ENCODE measurements at regions not wholly inside any gene's neighbourhood (a gene's known extent, or its start where the extent isn't known, plus 50 kb on each side); places are given as distances from the start of the nearest gene placed in this dataset.
"Not testable (repeated sequence)": the region's sequence is repeated elsewhere in the genome, so short reads cannot be mapped to it uniquely, and the experiment has no call there.

DNA sequence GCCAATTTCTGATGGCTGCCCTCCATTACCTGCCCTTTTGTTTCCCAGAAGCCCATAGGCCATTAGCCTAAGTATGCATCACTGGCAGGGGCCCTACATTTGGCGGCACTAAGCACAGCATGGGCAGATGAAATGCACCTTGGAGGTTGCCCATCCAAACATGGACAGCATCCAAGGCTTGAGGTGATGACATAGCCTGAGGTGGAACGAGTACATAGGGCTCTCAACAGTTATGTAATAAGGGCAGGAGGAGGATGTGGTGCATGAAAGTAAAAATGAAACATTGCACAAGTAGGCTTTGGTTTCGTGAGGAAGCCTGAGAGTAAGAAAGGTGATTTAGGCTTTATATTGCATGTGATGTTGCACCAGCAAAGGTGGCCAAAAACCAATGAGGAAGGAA is 148.1 kb downstream of the FAM76B start:
- DNase-seq, result no peak

DNA sequence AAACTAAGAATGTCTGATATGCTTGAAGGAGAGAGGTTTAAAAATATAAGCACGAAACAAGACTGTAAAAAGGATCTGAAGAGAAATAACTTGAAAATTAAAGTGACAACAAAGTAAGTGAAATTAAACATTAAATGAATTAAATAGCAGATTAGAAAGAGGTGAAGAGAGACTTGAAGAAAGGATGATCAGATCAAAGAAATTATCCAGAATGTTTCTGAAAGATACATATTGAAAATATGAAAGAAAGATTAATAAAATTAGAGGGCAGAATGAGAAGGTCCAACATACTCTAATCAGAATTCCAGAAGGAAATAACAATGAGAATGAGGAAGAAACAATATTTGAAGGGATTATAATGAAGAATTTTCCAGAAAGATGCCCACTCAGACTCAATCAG is 151.1 kb downstream of the FAM76B start:
- DNase-seq, result no peak

DNA sequence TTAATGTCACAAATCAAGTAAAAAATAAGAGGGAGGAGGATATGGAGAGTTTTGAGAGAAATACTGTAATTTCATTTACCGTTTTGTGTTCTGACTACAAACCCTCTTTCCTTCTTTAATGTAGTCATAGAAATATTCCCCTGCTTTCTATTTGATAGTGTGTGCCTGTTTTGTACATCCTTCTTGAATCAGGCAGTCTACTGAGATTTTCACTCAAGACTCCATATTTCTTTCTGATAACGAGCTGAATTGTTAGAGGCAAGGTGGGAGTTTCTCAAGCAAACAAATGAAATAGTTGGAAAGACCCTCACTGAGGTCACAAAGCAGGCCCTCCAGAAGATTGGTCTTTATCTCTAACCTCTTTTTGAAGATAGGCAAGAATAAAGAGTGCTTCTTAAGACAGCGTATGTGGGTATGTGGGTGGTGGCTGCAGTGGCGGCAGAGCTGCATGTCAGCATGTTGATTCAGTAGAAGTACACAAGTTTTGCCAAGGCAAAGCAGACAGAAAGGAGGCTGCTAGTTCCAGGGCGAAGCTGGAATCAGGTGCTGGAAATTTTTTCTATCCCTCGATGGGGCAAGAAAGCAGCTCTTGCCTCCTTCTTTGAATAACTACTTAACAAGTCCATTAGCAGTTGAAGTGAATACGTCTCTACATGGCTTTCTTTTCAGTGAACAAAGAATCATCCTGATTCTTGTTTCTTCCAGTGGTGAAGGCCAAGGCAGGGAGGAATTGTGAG is 164.2 kb downstream of the FAM76B start:
- DNase-seq, result no peak

DNA sequence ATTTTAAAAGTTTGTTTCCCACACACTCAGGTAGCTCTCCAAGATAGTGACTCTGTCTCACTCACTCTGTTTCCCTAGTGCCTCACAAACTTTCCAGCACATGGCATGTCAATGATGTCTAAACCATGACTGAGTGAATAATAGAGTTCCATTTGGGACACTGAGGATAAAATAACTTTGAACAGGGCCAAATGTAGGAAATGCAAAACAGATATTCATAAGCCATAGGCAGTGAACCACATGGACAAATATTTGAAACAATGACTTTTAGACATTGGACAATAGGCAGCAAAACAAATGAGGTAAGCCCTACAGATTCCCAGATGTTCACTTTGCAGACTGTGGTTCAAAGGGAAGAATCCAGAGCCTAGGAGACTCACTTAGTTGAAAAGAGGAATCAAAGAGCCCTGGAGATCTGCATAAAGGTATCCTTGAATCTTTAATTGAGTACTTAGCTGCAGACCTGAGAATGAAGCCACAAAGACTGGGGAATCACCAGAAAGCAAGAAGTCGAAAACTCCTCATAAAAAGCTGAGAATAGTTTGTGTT is 173.3 kb downstream of the FAM76B start:
- DNase-seq, result no peak

DNA sequence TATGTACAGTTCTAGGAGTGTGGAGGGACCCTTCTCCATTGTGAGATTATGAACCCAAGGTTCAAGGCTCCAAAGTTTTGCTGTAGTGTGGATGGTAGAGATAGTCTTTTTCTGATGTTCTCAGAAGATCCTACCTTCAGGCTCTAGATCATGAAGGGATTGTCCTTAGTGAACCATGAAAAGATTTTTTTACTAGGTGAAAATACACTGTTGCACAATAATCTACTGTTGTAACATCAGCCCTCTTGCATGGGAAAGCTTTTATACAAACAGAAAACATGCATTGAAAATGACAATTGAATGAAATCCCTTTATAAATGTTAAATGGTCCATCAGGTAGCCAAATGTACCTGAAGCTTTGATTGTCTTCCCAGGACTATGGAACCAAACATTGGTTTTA is 177.8 kb downstream of the FAM76B start:
- no peak for DNase-seq

DNA sequence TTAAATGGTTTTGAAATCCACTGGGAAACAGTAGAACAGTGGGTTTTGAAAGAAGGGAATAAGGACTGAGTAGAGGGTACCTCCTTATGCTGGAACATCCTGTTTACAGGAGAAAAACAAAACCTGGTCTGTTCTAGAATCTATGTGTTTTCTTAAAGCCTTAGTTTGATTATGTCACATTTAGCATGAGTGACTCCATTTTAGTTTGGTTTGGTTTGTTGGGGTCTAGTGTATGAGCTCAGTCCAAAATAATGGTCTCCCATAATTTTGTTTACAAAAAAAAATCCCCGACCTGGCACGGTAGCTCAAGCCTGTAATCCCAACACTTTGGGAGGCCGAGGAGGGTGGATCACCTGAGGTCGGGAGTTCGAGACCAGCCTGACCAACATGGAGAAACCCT is 179.4 kb downstream of the FAM76B start:
- DNase-seq, result not testable (repeated sequence)

DNA sequence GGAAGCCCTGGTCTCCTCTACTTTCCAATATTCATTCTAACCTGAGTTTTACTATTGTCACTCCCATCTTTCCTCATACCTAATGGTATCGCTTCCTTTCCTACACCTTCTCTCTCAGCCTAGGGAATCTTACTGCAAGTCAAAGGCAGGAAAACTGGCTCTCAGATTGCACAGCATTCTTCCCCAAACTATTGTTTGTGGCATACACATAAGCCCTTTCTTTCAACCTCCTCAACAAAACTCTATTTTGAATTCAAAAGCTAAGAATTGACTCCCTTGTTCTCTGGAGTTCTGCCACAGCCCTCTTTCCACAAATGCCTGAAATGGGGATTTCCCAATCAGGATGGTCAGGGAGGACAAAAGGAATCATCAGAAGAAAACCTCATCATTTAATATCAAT is 181.5 kb downstream of the FAM76B start:
- no peak for DNase-seq

DNA sequence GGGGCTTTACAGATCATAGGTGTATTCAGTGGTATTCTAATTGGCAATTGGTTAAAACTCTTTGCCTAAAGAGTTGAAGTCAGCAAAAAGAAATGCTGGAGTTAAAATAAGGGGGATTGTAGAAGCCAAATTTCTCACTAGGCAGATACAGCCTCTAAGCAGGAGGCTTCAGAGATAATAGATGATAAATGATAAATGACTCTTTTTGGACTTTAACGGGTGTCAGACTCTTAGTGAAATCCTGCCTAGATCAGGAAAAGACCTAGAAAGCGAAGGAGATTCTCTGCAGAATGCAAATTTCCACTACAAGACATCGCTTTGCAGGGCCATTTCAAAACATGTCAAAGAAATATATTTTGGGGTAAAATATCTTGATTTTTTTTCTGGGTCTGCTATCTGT is 182.8 kb downstream of the FAM76B start:
- DNase-seq, result no peak

DNA sequence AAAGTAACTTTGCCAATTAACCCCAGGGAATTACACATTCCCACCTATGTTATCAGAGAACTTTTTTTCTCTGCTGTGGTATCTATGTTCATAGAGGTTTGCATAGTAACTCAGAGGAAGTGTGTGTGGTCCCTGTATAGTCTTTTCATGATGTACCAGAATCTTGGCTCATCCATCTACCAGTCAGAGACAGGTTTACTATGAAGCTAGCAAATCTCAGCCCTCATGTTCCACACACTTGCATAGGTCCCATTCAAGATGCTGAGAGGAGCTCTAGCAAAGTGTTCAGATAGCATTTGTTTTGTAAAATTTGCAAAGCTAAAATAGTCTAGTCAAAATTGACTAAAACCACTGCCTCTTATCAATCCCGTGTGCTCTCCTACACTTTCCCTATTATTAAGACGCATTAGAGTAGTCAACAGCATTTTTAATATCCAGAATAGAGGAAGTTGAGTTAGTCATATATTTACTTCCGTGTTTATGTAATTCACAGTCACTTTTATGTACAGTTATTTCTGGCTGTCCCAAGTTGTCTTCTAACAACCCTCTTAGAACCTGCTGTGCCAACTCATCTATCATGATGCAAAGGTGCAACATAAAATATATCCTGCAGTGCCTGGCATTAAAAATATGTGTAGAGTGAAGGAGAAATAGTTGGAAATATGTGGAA is 184.2 kb downstream of the FAM76B start:
- DNase-seq, result no peak

DNA sequence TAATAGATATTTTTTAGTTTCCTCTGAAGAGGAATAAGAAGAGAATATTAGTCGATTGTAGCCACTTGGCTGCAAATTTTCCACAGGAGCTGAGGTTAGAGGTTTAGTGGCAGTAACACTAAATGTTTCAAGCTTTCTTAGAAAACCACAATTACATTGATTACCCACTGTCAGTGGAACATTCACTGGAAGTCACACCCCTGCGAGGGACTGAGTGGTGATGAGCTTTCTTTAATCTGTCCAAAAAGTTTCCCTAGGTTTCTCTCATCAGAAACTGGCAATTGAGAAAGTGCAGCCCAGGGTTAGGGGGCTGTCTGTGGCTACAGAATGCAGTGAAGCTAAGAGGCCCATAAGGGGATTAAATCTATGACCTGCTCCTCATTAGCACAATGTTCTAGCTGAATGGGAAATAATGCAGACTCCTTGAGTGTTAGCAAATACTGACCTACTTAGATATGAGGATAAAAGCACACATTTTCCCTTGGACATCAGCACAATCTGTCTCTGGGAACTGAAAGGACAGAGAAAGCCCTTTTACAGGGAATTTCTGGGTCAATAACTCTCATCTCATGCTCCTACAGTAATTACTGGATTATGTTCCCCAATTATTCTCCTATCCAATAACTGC is 189.5 kb downstream of the FAM76B start:
- DNase-seq, result no peak

DNA sequence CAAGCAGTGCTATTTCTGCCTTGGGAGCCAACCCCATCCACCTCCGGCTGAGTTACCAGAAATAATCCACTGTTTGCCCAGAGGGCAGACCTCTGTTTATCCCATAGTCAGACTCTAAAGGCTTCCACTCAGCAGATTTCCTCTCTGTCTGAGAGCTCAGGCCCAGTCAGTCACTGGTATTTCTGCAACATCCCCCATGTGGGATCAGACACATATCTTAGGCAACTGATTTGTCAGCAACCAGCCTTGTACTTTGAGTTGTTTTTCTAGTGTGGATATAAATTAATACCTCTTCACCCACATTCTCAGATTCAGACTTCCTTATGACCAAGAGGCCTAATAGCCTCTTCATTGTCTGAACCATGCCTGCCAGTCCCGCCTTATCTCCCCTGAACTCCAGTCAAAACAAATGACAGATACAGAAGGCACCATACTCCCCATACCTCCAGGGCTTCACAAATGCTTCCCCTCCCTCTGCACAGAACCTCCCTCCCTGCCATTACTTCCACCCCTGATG is 193.6 kb downstream of the FAM76B start:
- DNase-seq, result no peak

DNA sequence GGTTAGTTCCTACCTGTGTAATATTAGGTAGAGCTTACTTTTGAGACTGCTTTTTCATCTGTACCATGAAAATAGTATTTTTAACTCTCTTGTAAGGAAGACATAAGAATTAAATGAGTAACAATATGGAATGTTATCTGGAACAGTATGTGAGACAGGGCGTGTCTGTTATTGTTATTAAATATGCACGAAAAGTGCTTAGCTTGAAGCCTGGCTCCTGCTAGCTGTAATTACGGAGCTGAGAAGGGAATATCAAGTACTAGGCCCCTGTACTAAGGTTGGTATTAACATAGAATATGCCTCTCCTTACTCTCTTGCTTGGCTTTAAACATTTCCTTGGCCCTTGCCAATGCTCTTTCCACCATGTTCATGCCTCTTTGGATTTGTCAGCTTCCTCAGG is 194.0 kb downstream of the FAM76B start:
- no peak for DNase-seq

DNA sequence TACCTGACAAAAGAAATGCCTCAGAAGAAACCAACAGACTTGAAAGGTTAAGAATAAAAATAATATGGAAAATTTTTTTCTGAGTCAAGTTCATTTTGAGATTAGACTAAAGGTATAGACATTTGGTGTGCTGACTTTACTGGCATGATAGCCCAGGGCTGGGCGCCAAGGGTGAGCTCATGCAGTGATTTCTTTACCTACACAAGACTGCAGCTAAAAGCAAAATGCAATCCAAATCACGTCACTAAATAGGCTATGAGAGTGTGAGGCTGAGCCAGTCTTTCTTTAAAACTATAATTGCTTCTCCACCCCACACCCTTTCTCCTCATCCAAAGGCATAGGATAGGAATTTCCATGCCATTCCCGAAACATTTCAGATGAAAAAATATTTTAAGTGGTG is 196.5 kb downstream of the FAM76B start:
- DNase-seq, result no peak

DNA sequence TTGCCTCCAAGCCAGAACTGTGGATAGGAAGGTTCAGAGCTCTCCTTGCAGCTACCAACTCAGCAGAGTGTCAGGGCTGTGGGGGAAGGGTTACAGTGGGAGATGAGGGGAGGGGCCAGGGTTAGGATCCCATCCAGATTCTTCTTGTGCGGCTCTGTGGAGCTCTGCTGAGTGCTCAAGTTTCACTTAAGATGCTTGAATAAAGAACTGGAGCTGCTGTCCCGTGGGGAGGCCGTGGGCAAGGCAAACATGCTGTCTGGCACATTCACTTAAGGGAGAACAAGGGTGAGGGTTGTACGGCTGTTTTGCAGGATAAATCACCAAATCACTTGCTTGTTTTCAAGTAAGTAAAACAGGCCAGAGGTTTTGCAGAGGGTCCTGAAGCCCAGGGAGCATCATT is 197.1 kb downstream of the FAM76B start:
- DNase-seq, result no peak

DNA sequence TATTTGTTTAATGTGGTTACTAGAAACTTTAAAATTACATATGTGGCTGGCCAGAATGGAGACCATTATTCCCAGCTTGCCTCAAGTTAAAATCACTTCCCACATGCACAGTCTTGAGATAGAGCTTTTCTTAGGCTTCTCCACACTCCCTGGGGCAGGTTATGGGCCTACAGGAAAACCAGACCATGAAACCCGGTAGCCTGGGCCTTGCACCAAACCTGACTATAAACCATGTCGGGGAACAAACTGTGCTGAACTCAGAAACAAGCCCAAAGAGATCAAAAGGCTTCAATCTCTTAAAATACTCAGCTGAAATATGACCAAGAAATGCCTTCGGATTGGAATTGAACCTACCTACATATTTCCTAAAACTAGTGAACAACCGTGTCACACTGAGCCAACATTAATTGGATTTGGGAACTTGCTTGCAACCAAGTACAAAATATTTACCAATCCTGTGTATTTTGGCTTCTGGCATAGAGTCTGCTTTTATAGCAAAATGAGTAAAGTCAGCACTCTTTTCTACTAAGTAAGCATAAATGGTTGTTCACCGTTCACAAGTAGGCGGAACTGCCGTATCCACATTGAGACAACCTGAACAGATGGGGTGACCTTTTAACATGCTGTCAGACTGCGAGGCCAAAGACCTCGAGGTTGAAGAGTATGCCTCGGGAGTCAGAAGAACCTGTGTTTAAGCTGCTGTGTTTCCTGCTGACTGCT is 199.5 kb downstream of the FAM76B start:
- DNase-seq, result no peak

DNA sequence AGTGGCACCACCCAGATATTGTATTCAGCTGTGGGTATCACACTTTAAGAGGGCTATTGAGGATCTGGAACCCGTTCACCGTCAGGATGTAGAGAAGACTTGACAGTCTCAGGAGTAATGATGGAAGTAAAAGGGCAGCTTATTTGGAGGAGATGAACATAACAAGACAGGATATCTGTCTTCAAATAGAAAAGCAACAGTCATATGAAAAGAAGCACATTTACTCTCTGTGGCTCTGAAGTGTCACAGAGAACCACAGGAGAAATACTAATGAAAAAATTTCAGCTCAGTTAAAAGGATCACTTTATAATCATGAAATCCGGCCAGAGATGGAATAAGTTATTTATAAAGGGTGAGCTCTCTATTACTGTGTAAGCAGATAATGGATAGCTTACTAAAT is 200.8 kb downstream of the FAM76B start:
- no peak for DNase-seq

DNA sequence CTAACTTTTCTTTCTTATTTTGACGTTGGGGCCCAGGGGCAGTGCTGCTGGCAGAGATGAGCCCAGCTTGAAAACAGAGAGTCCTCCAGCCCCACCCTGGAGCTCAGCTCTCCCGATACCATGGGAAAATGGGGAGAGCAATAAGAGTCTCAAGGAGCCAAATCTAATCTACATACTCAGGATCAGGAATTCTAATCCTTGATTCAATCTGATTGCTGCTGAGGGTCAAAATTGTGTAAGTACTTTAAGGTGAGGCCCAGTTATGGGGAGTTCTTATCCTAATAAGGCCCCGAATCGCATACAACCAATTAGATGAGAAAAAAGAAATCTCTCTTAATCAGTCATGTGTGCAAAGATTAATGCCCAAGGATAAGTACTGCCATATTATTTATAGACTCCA is 202.9 kb downstream of the FAM76B start:
- no peak for DNase-seq

DNA sequence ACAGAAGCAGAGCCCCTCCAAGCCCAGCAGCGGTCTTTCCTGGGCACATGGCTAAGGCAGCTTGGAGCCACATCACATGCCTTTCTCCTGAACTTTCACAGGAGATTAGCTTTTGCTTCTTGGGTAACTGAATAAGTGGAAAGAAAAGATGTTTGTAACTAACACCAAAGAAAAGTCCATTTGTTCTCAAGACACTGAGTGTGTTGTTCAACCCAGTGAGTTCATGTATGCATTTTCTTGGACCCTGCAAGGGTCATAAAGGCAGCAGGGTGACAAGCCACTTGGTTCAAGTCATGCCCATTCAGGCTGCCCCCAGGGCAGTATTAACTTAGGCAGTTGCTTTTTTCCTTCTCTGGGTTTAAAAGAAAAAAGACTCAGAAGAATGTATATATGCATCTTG is 203.4 kb downstream of the FAM76B start:
- DNase-seq, result no peak

DNA sequence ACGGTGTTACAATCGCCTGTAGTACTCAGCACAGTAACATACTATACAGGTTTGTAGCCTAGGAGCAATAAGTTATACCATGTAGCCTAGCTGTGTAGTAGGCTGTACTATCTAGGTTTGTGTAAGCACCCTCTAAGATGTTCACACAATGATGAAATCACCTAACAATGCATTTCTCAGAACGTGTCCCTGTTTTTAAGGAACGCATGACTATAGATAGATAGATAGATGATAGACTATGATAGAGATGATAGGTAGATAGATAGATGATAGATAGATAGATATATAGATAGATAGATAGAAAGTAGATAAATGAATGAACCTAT is 203.9 kb downstream of the FAM76B start:
- DNase-seq, result no peak

DNA sequence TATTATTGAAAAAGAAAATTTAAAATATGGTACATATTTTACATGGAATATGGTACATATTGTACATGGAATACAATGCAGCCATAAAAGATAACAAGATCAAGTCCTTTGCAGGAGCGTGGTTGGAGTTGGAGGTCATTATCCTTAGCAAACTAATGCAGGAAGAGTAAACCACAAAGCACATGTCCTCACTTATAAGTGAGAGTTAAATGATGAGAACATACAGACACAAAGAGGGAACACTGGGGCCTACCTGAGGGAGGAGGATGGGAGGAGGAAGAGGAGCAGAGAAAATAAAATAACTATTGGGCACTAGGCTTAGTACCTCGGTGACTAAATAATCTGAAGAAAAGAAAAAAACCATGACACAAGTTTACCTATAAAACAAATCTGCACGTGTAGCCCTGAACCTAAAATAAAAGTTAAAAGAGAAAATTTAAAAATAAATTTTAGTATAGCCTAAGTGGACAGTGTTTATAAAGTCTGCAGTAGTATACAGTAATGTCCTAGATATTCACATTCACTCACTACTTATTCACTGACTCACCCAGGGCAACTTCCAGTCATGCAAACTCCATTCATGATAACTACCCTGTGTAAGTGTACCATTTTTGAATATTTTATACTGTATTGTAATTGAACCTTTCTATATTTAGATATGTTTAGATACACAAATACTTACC is 204.4 kb downstream of the FAM76B start:
- DNase-seq, result no peak

DNA sequence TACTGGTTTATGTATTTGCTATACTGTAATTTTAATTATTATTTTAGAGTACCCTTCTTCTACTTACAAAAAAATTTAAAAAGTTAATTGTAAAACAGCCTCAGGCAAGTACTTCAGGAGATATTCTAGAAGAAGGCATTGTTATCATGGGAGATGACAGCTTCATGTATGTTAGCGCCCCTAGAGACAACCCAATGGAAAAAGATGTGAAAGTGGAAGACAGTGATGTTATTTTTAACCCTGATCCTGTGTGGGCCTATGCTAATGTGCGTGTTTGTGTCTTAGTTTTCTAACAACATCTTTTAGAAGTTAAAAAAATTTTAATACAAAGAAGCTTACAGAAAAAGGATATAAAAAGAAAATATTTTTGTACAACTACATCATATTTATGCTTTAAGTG is 205.0 kb downstream of the FAM76B start:
- DNase-seq, result no peak

DNA sequence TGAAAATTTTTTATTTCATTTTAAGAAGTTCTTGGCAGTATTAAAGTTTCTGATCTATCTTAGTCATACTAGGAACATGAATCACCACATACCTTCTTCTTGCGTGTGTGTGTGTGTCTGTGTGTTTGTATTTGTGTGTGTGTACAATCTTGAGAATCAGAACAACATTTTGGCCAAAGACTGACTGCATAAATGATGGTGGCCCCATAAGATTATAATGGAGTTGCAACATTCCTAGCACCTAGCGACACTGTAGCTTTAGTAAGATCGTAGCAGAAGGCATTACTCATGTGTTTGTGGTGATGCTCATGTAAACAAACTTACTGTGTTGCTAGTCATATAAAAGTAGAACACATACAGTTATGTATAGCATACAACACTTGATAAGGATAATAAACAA is 205.4 kb downstream of the FAM76B start:
- DNase-seq, result no peak
